ENCODE measurements at regions not wholly inside any gene's neighbourhood (a gene's known extent, or its start where the extent isn't known, plus 50 kb on each side); places are given as distances from the start of the nearest gene placed in this dataset.

DNA sequence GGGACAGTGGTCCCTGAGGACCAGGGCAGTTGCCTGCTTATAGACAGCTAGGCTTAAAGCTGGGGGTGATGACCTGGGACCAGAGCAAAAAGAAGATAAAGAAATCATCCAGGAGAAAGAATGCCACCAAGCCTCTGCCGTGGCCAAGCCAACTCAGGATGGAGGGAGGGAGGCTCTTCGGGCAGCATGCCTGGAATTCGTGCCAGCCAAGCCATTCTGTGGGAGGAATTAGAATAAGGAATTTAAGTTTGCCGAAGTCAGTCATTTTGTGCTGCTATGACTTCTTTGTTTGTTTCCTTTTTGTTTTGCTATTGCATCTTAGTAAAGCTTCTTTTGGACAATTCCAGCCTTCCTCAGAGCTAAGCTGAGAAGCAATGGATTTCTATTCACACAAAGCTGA is 124.1 kb downstream of the EN1 start:
- H3K4me3 ChIP-seq (ENCODE audit: low read length) = no peak overlapping the region
- H3K9me3 ChIP-seq (ENCODE audit: low read depth, low read length) = no peaks in the 10 kb centered on the region

DNA sequence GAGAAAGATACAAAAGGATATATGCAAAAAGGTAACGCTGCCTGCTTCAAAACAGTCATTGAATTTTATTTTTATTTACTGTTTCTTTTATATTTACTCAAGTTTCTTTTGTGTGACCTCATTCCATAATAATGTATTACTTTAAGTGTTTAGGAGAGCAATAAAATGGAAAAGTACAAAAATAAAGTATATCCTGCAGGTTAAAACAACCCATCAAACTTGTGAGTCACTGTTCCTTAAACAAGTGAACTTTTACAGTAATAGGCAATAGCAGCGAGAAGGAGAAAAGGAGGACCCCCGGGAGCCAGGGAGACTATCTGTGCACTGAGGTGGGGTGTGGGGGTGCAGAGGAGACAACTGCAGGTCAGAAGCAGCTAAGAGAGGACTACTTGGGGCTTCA is 124.5 kb downstream of the EN1 start:
- no peaks in the 10 kb centered on the region for H3K9me3 ChIP-seq (ENCODE audit: low read depth, low read length)
- H3K4me1 ChIP-seq (ENCODE audit: insufficient read depth, low read length) = no peaks in the 10 kb centered on the region
- H3K27me3 ChIP-seq (ENCODE audit: insufficient read depth, low read length) = no peaks in the 10 kb centered on the region
- H3K4me3 ChIP-seq (ENCODE audit: low read length) = no peak overlapping the region

More for the DNA sequence above, 124.1 kb downstream of the EN1 start:
- Histone ChIP-seq H3K27me3 (ENCODE audit: insufficient read depth, low read length) (no peaks in the 10 kb centered on the region), H3K4me1 (ENCODE audit: insufficient read depth, low read length) (no peaks in the 10 kb centered on the region)

DNA sequence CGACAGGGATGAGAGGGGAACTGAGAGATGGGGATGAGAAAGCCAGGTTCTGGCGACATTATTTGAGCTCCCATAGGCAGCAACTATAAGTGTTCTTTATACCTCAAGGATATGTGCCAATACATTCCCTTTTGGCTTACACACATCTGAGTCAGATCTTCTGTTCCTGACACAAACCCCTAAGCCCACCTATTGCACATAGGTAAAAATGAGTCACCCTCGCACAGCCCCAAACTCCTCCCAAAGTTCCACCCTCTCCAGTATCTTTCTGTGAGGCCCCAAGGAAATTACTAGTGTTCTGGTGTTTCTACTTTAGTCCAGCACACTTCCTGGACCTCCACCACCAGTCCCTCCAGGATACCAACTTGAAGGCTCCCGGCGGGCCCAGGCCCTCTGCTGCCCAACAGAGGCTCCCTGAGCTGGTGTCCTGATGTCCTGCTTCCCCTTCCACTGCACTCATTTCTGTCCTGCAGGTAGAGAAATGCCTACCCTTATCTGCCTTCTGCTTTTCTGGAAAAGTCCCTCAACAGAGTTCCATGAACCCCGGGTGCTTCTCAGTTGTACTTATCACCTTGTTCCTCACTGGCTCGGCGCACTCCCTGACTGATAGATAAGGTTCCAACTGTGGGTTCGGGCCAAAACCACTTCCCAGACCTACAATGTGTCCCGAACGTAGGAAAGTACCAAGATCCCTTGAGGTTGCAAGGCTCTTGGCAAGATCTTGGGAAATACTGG is 125.5 kb downstream of the EN1 start:
- no peak overlapping the region for H3K4me3 ChIP-seq (ENCODE audit: low read length)

DNA sequence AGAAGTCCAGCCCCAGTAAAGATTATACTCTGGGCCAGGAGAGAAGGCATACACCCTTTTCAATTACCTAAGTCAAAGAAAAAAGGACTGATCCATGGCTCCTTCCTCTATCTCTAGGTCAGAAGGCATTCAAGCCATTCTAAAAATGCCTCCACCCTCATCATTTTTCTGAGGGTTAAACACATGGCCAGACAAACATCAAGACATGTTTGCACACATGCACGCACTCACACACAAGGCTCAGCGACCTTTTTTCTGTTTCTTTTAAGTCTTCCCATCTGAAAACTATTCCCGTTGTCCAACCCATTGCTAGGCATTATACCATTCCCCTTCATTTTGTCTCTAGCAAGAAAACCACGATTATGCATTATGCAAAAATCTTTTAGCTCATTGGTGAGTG is 126.6 kb downstream of the EN1 start:
- Histone ChIP-seq H3K9me3 (ENCODE audit: low read depth, low read length) (no peaks in the 10 kb centered on the region), H3K27me3 (ENCODE audit: insufficient read depth, low read length) (no peaks in the 10 kb centered on the region), H3K4me3 (ENCODE audit: low read length) (no peak overlapping the region), H3K4me1 (ENCODE audit: insufficient read depth, low read length) (no peaks in the 10 kb centered on the region)

More for the DNA sequence above, 125.5 kb downstream of the EN1 start:
- H3K4me1 ChIP-seq (ENCODE audit: insufficient read depth, low read length) = no peaks in the 10 kb centered on the region
- H3K27me3 ChIP-seq (ENCODE audit: insufficient read depth, low read length) = no peaks in the 10 kb centered on the region
- no peaks in the 10 kb centered on the region for H3K9me3 ChIP-seq (ENCODE audit: low read depth, low read length)

DNA sequence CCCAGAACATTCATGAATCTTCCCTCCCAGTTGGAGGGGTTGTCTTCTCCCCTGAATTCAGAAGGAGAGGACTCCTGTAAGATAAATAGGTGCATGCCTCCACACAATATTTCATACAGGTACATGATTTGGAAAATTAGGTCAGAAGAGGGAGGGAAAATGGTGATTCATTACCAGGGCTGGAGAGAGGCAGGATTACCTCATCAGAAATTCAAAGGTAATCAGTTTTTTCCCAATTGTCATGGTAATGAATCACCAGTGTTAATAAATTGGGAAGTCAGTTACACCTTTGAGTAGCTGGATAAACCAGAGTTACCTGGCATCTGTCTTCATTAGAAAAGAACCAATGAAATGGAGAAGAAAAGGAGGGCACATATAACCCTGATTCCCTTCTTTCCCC is 128.5 kb downstream of the EN1 start:
- Histone ChIP-seq H3K4me1 (ENCODE audit: insufficient read depth, low read length) (no peaks in the 10 kb centered on the region), H3K27me3 (ENCODE audit: insufficient read depth, low read length) (no peaks in the 10 kb centered on the region), H3K9me3 (ENCODE audit: low read depth, low read length) (no peaks in the 10 kb centered on the region), H3K4me3 (ENCODE audit: low read length) (no peak overlapping the region)

DNA sequence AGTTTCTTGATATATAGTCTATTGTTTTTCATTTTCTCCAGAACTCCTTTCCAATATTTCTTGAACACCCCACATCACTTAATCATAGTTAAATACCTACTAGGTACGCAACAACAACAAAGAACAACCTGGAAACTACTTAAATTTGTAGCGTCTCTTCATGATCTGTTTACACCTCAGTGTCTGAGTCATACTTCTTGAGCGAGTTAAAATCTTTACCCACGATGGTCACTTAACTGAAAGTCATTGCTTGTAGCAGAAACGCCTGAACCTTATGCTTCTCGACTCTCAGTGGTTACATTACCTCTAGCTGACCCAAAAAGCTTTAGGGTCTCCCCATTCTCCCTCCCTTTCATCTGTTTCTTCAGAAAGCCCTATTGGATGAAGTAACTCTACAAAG is 131.3 kb downstream of the EN1 start:
- H3K27me3 ChIP-seq (ENCODE audit: insufficient read depth, low read length) = no peaks in the 10 kb centered on the region
- no peaks in the 10 kb centered on the region for H3K4me1 ChIP-seq (ENCODE audit: insufficient read depth, low read length)
- no peak overlapping the region for H3K4me3 ChIP-seq (ENCODE audit: low read length)
- H3K9me3 ChIP-seq (ENCODE audit: low read depth, low read length) = no peaks in the 10 kb centered on the region

- H3K4me3 ChIP-seq (ENCODE audit: low read length) = no peak overlapping the region
- H3K4me1 ChIP-seq (ENCODE audit: insufficient read depth, low read length) = no peaks in the 10 kb centered on the region
- H3K9me3 ChIP-seq (ENCODE audit: low read depth, low read length) = no peaks in the 10 kb centered on the region
- H3K27me3 ChIP-seq (ENCODE audit: insufficient read depth, low read length) = no peaks in the 10 kb centered on the region
Measured at GRCh38 chr2:118714118-118714517, 133.3 kb downstream of the EN1 start.

GRCh38 chr2:118711603-118712002 is 135.8 kb downstream of the EN1 start:
- Histone ChIP-seq H3K27me3 (ENCODE audit: insufficient read depth, low read length) (no peaks in the 10 kb centered on the region), H3K4me3 (ENCODE audit: low read length) (no peak overlapping the region)

GRCh38 chr2:118710481-118710880 is 137.0 kb downstream of the EN1 start:
- no peaks in the 10 kb centered on the region for H3K9me3 ChIP-seq (ENCODE audit: low read depth, low read length)
- no peaks in the 10 kb centered on the region for H3K27me3 ChIP-seq (ENCODE audit: insufficient read depth, low read length)
- H3K4me3 ChIP-seq (ENCODE audit: low read length) = no peak overlapping the region
- no peaks in the 10 kb centered on the region for H3K4me1 ChIP-seq (ENCODE audit: insufficient read depth, low read length)

More at GRCh38 chr2:118711603-118712002, 135.8 kb downstream of the EN1 start:
- Histone ChIP-seq H3K4me1 (ENCODE audit: insufficient read depth, low read length) (no peaks in the 10 kb centered on the region), H3K9me3 (ENCODE audit: low read depth, low read length) (no peaks in the 10 kb centered on the region)

GRCh38 chr2:118709786-118710185 is 137.7 kb downstream of the EN1 start:
- H3K27me3 ChIP-seq (ENCODE audit: insufficient read depth, low read length) = no peaks in the 10 kb centered on the region
- H3K9me3 ChIP-seq (ENCODE audit: low read depth, low read length) = no peaks in the 10 kb centered on the region
- H3K4me3 ChIP-seq (ENCODE audit: low read length) = no peak overlapping the region
- H3K4me1 ChIP-seq (ENCODE audit: insufficient read depth, low read length) = no peaks in the 10 kb centered on the region

DNA sequence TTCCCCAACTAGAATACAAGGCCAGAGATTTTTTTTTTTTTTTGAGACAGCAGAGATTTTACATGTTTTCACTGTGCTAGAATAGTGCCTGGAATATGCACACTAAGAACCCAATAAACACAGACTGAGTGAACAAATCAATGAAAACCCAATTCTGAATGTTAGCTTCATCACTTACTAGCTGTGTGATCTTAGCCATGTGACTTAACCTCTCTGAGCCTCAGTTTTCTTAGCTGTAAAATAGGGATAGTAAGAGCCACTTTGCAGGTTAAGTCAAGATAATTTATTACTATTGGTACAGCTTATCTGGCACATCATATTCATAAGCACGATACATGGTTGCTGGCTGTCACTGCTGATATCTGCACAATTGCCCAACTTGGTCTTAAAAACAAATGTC is 140.6 kb downstream of the EN1 start:
- Histone ChIP-seq H3K27me3 (ENCODE audit: insufficient read depth, low read length) (no peaks in the 10 kb centered on the region), H3K9me3 (ENCODE audit: low read depth, low read length) (no peaks in the 10 kb centered on the region), H3K4me1 (ENCODE audit: insufficient read depth, low read length) (no peaks in the 10 kb centered on the region), H3K4me3 (ENCODE audit: low read length) (no peak overlapping the region)

- no peaks in the 10 kb centered on the region for H3K4me1 ChIP-seq (ENCODE audit: insufficient read depth, low read length)
- no peaks in the 10 kb centered on the region for H3K27me3 ChIP-seq (ENCODE audit: insufficient read depth, low read length)
- H3K4me3 ChIP-seq (ENCODE audit: low read length) = no peak overlapping the region
- H3K9me3 ChIP-seq (ENCODE audit: low read depth, low read length) = no peaks in the 10 kb centered on the region
Measured at GRCh38 chr2:118706371-118706770, 141.1 kb downstream of the EN1 start.

- Histone ChIP-seq H3K4me1 (ENCODE audit: insufficient read depth, low read length) (no peaks in the 10 kb centered on the region), H3K4me3 (ENCODE audit: low read length) (no peak overlapping the region), H3K9me3 (ENCODE audit: low read depth, low read length) (no peaks in the 10 kb centered on the region), H3K27me3 (ENCODE audit: insufficient read depth, low read length) (no peaks in the 10 kb centered on the region)
Measured at GRCh38 chr2:118705032-118705431, 142.4 kb downstream of the EN1 start.

GRCh38 chr2:118699447-118700175 is 147.8 kb downstream of the EN1 start:
- H3K4me3 ChIP-seq (ENCODE audit: low read length) = no peak overlapping the region
- H3K27me3 ChIP-seq (ENCODE audit: insufficient read depth, low read length) = no peaks in the 10 kb centered on the region
- no peaks in the 10 kb centered on the region for H3K9me3 ChIP-seq (ENCODE audit: low read depth, low read length)
- no peaks in the 10 kb centered on the region for H3K4me1 ChIP-seq (ENCODE audit: insufficient read depth, low read length)

GRCh38 chr2:118698564-118698963 is 148.9 kb downstream of the EN1 start:
- Histone ChIP-seq H3K9me3 (ENCODE audit: low read depth, low read length) (no peaks in the 10 kb centered on the region), H3K27me3 (ENCODE audit: insufficient read depth, low read length) (no peaks in the 10 kb centered on the region), H3K4me3 (ENCODE audit: low read length) (no peak overlapping the region), H3K4me1 (ENCODE audit: insufficient read depth, low read length) (no peaks in the 10 kb centered on the region)

- H3K4me1 ChIP-seq (ENCODE audit: insufficient read depth, low read length) = no peaks in the 10 kb centered on the region
- no peaks in the 10 kb centered on the region for H3K27me3 ChIP-seq (ENCODE audit: insufficient read depth, low read length)
- H3K9me3 ChIP-seq (ENCODE audit: low read depth, low read length) = no peaks in the 10 kb centered on the region
- no peak overlapping the region for H3K4me3 ChIP-seq (ENCODE audit: low read length)
Measured at GRCh38 chr2:118697781-118698180, 149.7 kb downstream of the EN1 start.

Data from mononuclear cell (primary cell).